Sigmoid colon (tissue), 6 donors: ENCODE measurements at regions not wholly inside any gene's neighbourhood (a gene's known extent, or its start where the extent isn't known, plus 50 kb on each side); places are given as distances from the start of the nearest gene placed in this dataset.

Experiments
- DNase-seq: peaks from one replicate; pipeline ENCODE4 v3.0.0-alpha.2; 2019
- H3K27ac ChIP-seq, 4 donors: fragments of 200-600 bp; sonication (generic); one replicate each; pipeline ENCODE4 v1.5.1; 2016 to 2019; ENCODE audit warnings: mild to moderate bottlenecking in 1 of 4
- H3K27me3 ChIP-seq, 3 donors: fragments of 200-600 bp; sonication (generic); one replicate each; pipeline ENCODE4 v1.5.1; 2019; ENCODE audit warnings: mild to moderate bottlenecking in 1 of 3
- H3K36me3 ChIP-seq, 4 donors: fragments of 200-600 bp; sonication (generic); one replicate each; pipeline ENCODE4 v1.5.1; 2016 to 2019
- H3K4me1 ChIP-seq, 4 donors: fragments of 200-600 bp; sonication (generic); one replicate each; pipeline ENCODE4 v1.5.1; 2017 to 2019
- H3K4me3 ChIP-seq, 4 donors: fragments of 200-600 bp; sonication (generic); one replicate each; pipeline ENCODE4 v1.5.1; 2017 to 2019; ENCODE audit warnings: mild to moderate bottlenecking in 2 of 4, moderate library complexity in 1 of 4
- H3K9me3 ChIP-seq, 4 donors: fragments of 200-600 bp in 3 of 4; sonication (generic) in 3 of 4; one replicate each; pipeline versions ENCODE4 v1.5.1 to v1.6.1; 2013 to 2019
- EP300 ChIP-seq, 4 donors: sonication (generic); formaldehyde crosslinking; IDR thresholded peaks; one replicate each; pipeline ENCODE4 v1.6.1; 2017; ENCODE audit warnings: antibody characterized with exemption in 4 of 4
- POLR2A ChIP-seq, 2 donors: fragments of 450-650 bp; IDR thresholded peaks; one replicate each; pipeline ENCODE4 v1.6.1; 2016; ENCODE audit warnings: antibody characterized with exemption in 2 of 2, mild to moderate bottlenecking in 2 of 2, moderate library complexity in 2 of 2
- POLR2AphosphoS5 ChIP-seq, 4 donors: sonication (generic); formaldehyde crosslinking; IDR thresholded peaks; one replicate each; pipeline ENCODE4 v1.6.1; 2017; ENCODE audit warnings: antibody characterized with exemption in 4 of 4
- WGBS, 2 donors: extraction: QIAGEN DNeasy Blood & Tissue Kit; methylation state at CpG; one replicate each; pipeline ENCODE4 v1.1.7; 2013; 5-methylcytosine and 5-hydroxymethylcytosine counted together
- intact Hi-C: fragments of 100-400 bp; cut with DNase I; formaldehyde crosslinking; loops from one replicate; pipeline ENCODE4 v1.15.1; 2023
- TF ChIP-seq, protein P1 (sequence below), 4 experiments: fragments of 450-650 bp in 3 of 4; fragments of 200-600 bp in 1 of 4; IDR thresholded peaks; one replicate each; pipeline ENCODE4 v1.5.1; 2016 to 2019; ENCODE audit warnings: antibody characterized with exemption in 4 of 4, mild to moderate bottlenecking in 3 of 4, moderate library complexity in 2 of 4
- donor health status: healthy with polysubstance abuse.
- donor health status: healthy.

DNA sequence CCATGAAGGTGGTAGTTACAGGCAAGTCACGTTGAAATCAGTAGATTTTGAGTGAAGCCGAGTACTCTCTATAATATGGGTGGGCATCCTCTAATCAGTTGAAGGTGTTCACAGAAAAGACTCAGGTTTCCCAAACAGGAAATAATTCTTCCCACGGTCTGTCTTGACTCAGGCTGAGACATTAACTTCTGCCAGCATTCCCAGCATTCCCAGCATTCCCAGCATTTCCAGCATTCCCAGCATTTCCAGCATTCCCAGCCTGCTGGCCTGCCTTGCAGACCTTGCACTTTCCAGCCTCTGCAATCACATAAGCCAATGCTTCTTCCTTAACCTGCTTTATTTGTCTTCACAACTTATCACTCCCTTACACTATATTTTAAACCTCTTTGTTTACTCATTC is 542.3 kb upstream of the ROBO2 start:
- Histone ChIP-seq H3K9me3 (no peaks in the 10 kb centered on the region), H3K4me3 (no peak overlapping the region), H3K27ac (no peak overlapping the region), H3K4me1 (no peaks in the 10 kb centered on the region), H3K27me3 (no peaks in the 10 kb centered on the region), H3K36me3 (no peaks in the 10 kb centered on the region)
- TF ChIP-seq POLR2A (IDR thresholded peaks at IDR 0.05) (no peak), POLR2AphosphoS5 (IDR thresholded peaks at IDR 0.05) (no peak), EP300 (IDR thresholded peaks at IDR 0.05) (no peak)
- TF ChIP-seq, protein P1, sequence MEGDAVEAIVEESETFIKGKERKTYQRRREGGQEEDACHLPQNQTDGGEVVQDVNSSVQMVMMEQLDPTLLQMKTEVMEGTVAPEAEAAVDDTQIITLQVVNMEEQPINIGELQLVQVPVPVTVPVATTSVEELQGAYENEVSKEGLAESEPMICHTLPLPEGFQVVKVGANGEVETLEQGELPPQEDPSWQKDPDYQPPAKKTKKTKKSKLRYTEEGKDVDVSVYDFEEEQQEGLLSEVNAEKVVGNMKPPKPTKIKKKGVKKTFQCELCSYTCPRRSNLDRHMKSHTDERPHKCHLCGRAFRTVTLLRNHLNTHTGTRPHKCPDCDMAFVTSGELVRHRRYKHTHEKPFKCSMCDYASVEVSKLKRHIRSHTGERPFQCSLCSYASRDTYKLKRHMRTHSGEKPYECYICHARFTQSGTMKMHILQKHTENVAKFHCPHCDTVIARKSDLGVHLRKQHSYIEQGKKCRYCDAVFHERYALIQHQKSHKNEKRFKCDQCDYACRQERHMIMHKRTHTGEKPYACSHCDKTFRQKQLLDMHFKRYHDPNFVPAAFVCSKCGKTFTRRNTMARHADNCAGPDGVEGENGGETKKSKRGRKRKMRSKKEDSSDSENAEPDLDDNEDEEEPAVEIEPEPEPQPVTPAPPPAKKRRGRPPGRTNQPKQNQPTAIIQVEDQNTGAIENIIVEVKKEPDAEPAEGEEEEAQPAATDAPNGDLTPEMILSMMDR (IDR thresholded peaks at IDR 0.05) = no peak
- intact Hi-C loops = no loop called here
- 57 to 65% methylated on average over 3 of the region's 3 CpGs for WGBS, 2 donors
- no peak for DNase-seq

DNA sequence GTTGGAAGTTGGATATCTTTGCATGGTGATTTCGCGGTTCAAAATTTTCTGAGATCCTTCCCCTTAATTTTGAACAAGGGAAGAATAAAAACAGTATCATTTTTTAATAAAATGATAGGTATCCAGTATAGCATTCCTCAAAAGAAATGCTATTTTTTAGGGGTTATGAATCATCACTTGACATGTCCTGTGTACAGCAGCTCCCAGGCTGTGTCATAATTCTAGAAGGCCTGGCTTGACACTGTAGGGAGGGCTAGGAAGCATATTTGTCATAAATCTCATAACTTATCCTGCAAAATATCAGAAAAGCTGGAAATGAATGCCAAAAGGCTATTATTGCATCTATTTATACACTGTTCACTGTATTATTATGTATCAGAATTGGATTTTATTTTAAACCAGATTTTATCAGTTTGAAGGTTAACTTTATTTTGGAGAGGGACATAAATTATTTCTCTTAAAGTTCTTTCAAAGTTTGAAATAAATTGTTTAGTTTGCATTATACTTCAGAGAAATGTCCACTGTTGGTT is 539.1 kb upstream of the ROBO2 start:
- Histone ChIP-seq H3K27me3 (no peaks in the 10 kb centered on the region), H3K4me3 (no peak overlapping the region), H3K4me1 (no peaks in the 10 kb centered on the region), H3K9me3 (no peaks in the 10 kb centered on the region), H3K27ac (no peak overlapping the region), H3K36me3 (no peaks in the 10 kb centered on the region)
- no peak for DNase-seq
- TF ChIP-seq, protein P1 (IDR thresholded peaks at IDR 0.05) = no peak
- TF ChIP-seq POLR2AphosphoS5 (IDR thresholded peaks at IDR 0.05) = no peak
- TF ChIP-seq EP300 (IDR thresholded peaks at IDR 0.05) = no peak
- TF ChIP-seq POLR2A (IDR thresholded peaks at IDR 0.05) = no peak
- 95% methylated on average over 2 of the region's 2 CpGs for WGBS, 2 donors
- intact Hi-C loops = no loop called here

DNA sequence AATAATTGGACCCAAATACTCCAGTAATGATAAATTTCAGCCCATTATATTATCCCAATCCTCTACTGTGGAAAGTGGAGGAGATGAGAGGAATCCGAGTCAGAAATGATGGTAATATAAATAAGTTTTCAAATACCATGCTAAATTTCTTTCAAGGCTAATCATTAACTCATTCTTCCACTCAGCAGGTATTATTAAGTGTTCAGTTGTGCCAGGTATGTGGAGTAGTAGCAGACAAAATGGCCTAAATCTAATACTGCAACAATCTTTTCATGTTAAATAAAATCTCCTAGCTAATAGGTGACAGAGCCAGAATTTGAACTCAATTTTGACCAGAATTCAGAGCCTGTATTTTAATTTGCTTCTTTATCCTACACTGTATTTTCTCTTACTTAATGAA is 538.6 kb upstream of the ROBO2 start:
- no peaks in the 10 kb centered on the region for H3K4me1 ChIP-seq
- TF ChIP-seq EP300 (IDR thresholded peaks at IDR 0.05) (no peak), POLR2AphosphoS5 (IDR thresholded peaks at IDR 0.05) (no peak), POLR2A (IDR thresholded peaks at IDR 0.05) (no peak)
- TF ChIP-seq, protein P1 (IDR thresholded peaks at IDR 0.05) = no peak
- H3K27me3 ChIP-seq = no peaks in the 10 kb centered on the region
- no peak overlapping the region for H3K4me3 ChIP-seq
- WGBS, 2 donors = 30 to 41% methylated on average over 1 of the region's 1 CpG
- H3K9me3 ChIP-seq = no peaks in the 10 kb centered on the region
- no peaks in the 10 kb centered on the region for H3K36me3 ChIP-seq
- no peak overlapping the region for H3K27ac ChIP-seq
- no peak for DNase-seq
- intact Hi-C loops = no loop called here

DNA sequence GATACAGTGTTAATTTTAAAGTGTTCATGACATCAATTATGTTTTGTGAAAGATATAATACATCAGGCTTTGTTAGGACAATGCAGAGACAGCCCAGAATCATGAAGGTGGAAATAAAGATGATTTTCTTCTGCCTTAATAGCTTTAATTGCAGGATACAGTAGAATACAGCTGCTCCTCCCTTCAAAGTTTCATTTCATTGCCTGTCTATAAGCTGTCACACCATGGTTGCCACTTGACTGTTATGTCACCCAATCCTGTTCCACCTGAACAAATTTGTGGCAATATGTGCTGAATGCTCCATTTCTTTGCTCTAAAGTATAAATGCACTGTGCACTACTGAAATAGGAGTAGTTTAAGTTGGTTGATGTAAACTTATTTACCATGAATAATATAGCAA is 537.8 kb upstream of the ROBO2 start:
- DNase-seq = no peak
- no peak overlapping the region for H3K4me3 ChIP-seq
- no peaks in the 10 kb centered on the region for H3K9me3 ChIP-seq
- no peaks in the 10 kb centered on the region for H3K4me1 ChIP-seq
- H3K27me3 ChIP-seq = no peaks in the 10 kb centered on the region
- TF ChIP-seq POLR2AphosphoS5 (IDR thresholded peaks at IDR 0.05) = no peak
- TF ChIP-seq EP300 (IDR thresholded peaks at IDR 0.05) = no peak
- no peak for TF ChIP-seq POLR2A (IDR thresholded peaks at IDR 0.05)
- TF ChIP-seq, protein P1 (IDR thresholded peaks at IDR 0.05) = no peak
- no peaks in the 10 kb centered on the region for H3K36me3 ChIP-seq
- no peak overlapping the region for H3K27ac ChIP-seq
- intact Hi-C loops = no loop called here

DNA sequence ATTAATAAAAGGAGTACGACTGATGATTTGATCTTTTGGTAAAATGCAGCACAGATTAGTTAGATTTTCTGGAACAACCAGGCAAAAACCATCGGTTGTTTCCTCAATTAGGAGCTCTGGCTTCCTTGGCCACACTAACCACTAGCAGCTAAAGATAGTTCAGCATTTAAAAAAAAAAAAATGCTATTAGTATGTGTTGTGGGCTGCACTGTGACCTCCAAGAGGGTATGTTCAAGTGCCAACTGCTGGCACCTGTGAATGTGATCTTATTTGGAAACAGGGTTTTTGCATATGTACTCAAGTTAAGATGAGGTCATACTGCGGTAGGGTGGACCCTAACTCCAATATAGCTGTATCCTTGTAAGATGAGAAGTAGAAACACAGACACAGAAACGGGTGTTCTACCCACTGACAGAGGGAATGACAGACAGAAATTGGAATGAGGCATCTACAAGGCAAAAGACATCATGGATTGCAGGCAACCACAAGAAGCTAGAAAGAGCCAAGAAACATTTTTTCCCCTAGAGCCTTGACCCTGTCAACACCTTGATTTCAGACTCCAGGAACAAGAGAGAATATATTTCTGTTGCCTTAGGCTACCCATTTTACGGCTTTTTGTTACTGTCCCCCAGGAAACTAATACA is 534.6 kb upstream of the ROBO2 start:
- H3K4me1 ChIP-seq = peaks cover 0 to 6% (median 0%) of the 10 kb centered on the region in 4 donors
- intact Hi-C loops = no loop called here
- no peaks in the 10 kb centered on the region for H3K36me3 ChIP-seq
- TF ChIP-seq POLR2AphosphoS5 (IDR thresholded peaks at IDR 0.05) = no peak
- TF ChIP-seq, protein P1 (IDR thresholded peaks at IDR 0.05) = no peak
- no peak for TF ChIP-seq EP300 (IDR thresholded peaks at IDR 0.05)
- TF ChIP-seq POLR2A (IDR thresholded peaks at IDR 0.05) = no peak
- H3K27ac ChIP-seq = no peak overlapping the region
- no peaks in the 10 kb centered on the region for H3K9me3 ChIP-seq
- no peak for DNase-seq
- H3K4me3 ChIP-seq = no peak overlapping the region
- no peaks in the 10 kb centered on the region for H3K27me3 ChIP-seq
- 74 to 85% methylated on average over 5 of the region's 5 CpGs for WGBS, 2 donors
